Gastrocnemius medialis (tissue), 4 donors: ENCODE measurements at regions not wholly inside any gene's neighbourhood (a gene's known extent, or its start where the extent isn't known, plus 50 kb on each side); places are given as distances from the start of the nearest gene placed in this dataset.

Experiments
- POLR2A ChIP-seq, 2 donors: fragments of 450-650 bp; IDR thresholded peaks; one replicate each; pipeline ENCODE4 v1.6.1; 2017; ENCODE audit warnings: antibody characterized with exemption in 2 of 2, mild to moderate bottlenecking in 2 of 2, moderate library complexity in 2 of 2
- TF ChIP-seq, protein P1 (sequence below), 5 experiments: fragments of 450-650 bp in 3 of 5; fragments of 200-600 bp in 2 of 5; sonication (generic) in 2 of 5; IDR thresholded peaks in 4 of 5; conservative IDR thresholded peaks in 1 of 5; 1 replicate in 4 of 5; 2 replicates in 1 of 5; pipeline ENCODE4 v1.5.1; 2016 to 2019; ENCODE audit warnings: antibody characterized with exemption in 5 of 5, mild to moderate bottlenecking in 3 of 5, moderate library complexity in 3 of 5

DNA sequence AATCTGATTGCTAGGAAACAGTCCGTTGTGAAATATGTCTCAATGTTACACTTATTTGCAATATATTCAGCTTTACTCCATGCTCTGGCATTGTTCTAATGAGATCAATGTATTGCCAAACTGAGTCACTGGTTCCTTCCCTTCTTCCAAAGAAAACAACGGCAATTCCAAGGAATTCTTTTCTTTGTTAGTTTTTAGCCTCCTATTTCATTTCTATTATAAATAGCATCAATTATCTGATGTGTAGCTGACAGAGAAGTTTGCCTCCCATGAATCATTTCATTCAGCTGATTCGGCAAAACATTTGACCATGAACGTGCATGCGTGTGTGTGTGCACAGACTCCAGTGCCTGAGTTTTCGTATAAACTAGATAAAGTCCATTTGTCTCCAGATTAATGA, 346.8 kb downstream of the ETS1 start:
- TF ChIP-seq, protein P1, sequence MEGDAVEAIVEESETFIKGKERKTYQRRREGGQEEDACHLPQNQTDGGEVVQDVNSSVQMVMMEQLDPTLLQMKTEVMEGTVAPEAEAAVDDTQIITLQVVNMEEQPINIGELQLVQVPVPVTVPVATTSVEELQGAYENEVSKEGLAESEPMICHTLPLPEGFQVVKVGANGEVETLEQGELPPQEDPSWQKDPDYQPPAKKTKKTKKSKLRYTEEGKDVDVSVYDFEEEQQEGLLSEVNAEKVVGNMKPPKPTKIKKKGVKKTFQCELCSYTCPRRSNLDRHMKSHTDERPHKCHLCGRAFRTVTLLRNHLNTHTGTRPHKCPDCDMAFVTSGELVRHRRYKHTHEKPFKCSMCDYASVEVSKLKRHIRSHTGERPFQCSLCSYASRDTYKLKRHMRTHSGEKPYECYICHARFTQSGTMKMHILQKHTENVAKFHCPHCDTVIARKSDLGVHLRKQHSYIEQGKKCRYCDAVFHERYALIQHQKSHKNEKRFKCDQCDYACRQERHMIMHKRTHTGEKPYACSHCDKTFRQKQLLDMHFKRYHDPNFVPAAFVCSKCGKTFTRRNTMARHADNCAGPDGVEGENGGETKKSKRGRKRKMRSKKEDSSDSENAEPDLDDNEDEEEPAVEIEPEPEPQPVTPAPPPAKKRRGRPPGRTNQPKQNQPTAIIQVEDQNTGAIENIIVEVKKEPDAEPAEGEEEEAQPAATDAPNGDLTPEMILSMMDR (IDR thresholded peaks at IDR 0.05 in 4 of 5, conservative IDR thresholded peaks at IDR 0.05 in 1 of 5): no peak
- TF ChIP-seq POLR2A (IDR thresholded peaks at IDR 0.05): no peak
